Natural killer cell treated with Interleukin-12 subunit alpha and Interleukin-12 subunit beta and Interleukin-15 and Interleukin-18, amount 100 ng/mL, for 72 hours (primary cell): ENCODE measurements at regions not wholly inside any gene's neighbourhood (a gene's known extent, or its start where the extent isn't known, plus 50 kb on each side); places are given as distances from the start of the nearest gene placed in this dataset.
"Not testable (repeated sequence)": the region's sequence is repeated elsewhere in the genome, so short reads cannot be mapped to it uniquely, and the experiment has no call there.

Experiments
- ATAC-seq, 2 donors: fragments of 150-1000 bp; cut with Tn5 transposase in 1 of 2; sonication (Bioruptor Pico), chemical (Tn5 transposase) in 1 of 2; 2 replicates each; pipeline ENCODE4 v1.10.0; 2021
- DNase-seq: peaks from one replicate; pipeline ENCODE4 v3.0.0; 2022; ENCODE audit warnings: low spot score
- H3K27ac Mint-ChIP-seq, 2 donors: 1 replicate in 1 of 2; 2 replicates in 1 of 2; pipeline ENCODE4 v1.8.0; 2022; ENCODE audit warnings: mixed read lengths in 2 of 2, mild to moderate bottlenecking in 1 of 2, moderate library complexity in 1 of 2
- H3K27me3 Mint-ChIP-seq, 2 donors: 1 replicate in 1 of 2; 2 replicates in 1 of 2; pipeline ENCODE4 v1.8.0; 2022; ENCODE audit warnings: mixed read lengths in 2 of 2
- H3K36me3 Mint-ChIP-seq: one replicate; pipeline ENCODE4 v1.8.0; 2022; ENCODE audit warnings: mixed read lengths
- H3K4me1 Mint-ChIP-seq, 2 donors: 1 replicate in 1 of 2; 2 replicates in 1 of 2; pipeline ENCODE4 v1.8.0; 2022; ENCODE audit warnings: low read depth in 2 of 2, mixed read lengths in 2 of 2, mild to moderate bottlenecking in 1 of 2
- H3K4me3 Mint-ChIP-seq: one replicate; pipeline ENCODE4 v1.8.0; 2022; ENCODE audit warnings: mixed read lengths
- H3K9me3 Mint-ChIP-seq: 2 replicates; pipeline ENCODE4 v1.8.0; 2022; ENCODE audit warnings: mixed read lengths

GRCh38 chr15:81905889-81906288 is 139.9 kb downstream of the MEX3B start:
- Mint-ChIP-seq H3K9me3 (no peaks in the 10 kb centered on the region), H3K4me1 (no peaks in the 10 kb centered on the region), H3K27ac (no peak overlapping the region), H3K4me3 (no peak overlapping the region), H3K27me3 (peaks cover 8 to 19% of the 10 kb centered on the region in 2 donors), H3K36me3 (no peaks in the 10 kb centered on the region)
- ATAC-seq = no peak
- DNase-seq = no peak

DNA sequence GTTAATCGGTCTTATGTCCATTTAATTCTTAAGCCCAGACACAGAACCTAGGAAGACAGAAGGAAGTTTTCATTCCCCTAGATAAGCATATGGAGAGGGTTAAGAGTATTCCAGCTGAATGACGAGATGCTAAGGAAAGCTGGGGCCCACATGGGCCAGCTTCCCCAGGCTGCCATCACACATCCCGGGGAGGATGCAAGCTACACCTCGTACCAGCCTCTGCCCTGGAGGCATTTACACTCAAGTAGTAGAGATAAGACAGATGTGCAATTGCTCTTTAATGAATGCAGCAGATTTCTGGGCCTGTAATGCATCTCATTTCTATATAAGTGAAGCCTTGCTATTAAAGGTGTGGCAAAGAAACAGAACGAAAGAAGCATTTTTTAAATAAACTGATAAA is 144.5 kb downstream of the MEX3B start:
- Mint-ChIP-seq H3K4me3 (no peak overlapping the region), H3K9me3 (no peaks in the 10 kb centered on the region), H3K27ac (no peak overlapping the region)

GRCh38 chr15:81899730-81900129 is 146.1 kb downstream of the MEX3B start:
- Mint-ChIP-seq H3K27me3 (peaks cover 3 to 8% of the 10 kb centered on the region in 2 donors), H3K4me1 (no peaks in the 10 kb centered on the region), H3K36me3 (no peaks in the 10 kb centered on the region), H3K4me3 (no peak overlapping the region), H3K9me3 (no peaks in the 10 kb centered on the region), H3K27ac (no peak overlapping the region)
- DNase-seq = no peak
- ATAC-seq = no peak

More for the DNA sequence above, 144.5 kb downstream of the MEX3B start:
- DNase-seq (no peak), ATAC-seq (no peak)
- Mint-ChIP-seq H3K36me3 (no peaks in the 10 kb centered on the region), H3K27me3 (peaks cover 8 to 14% of the 10 kb centered on the region in 2 donors), H3K4me1 (no peaks in the 10 kb centered on the region)

DNA sequence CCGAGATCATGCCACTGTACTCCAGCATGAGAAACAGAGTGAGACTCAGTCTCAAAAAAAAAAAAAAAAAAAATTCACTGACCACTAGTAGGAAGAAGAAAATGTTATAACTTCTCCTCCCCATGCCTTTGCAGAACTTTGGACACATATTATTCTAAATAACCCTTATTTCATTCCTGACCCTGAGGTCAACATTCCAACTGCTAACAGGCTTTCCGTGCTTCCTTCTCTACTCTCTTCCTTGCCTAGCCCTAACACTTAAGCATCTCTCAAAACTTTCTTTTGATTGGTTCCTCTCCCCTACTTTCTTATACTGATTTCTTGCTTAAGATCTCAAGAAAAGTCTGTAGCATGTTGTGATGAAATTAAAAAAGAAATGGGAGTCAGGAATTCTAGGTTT is 146.8 kb downstream of the MEX3B start:
- no peak for ATAC-seq
- H3K27ac Mint-ChIP-seq = no peak overlapping the region
- DNase-seq = no peak
- H3K9me3 Mint-ChIP-seq = no peaks in the 10 kb centered on the region
- no peak overlapping the region for H3K4me3 Mint-ChIP-seq
- H3K4me1 Mint-ChIP-seq = no peaks in the 10 kb centered on the region
- peaks cover 3 to 14% of the 10 kb centered on the region in 2 donors for H3K27me3 Mint-ChIP-seq
- no peaks in the 10 kb centered on the region for H3K36me3 Mint-ChIP-seq

- H3K27ac Mint-ChIP-seq = no peak overlapping the region
- H3K4me3 Mint-ChIP-seq = no peak overlapping the region
- H3K36me3 Mint-ChIP-seq = no peaks in the 10 kb centered on the region
- H3K9me3 Mint-ChIP-seq = no peaks in the 10 kb centered on the region
- H3K27me3 Mint-ChIP-seq = peaks cover 3 to 20% of the 10 kb centered on the region in 2 donors
- ATAC-seq = no peak
- H3K4me1 Mint-ChIP-seq = no peaks in the 10 kb centered on the region
- DNase-seq = no peak
Measured at GRCh38 chr15:81897057-81897677, 148.7 kb downstream of the MEX3B start.

- ATAC-seq (no peak), DNase-seq (no peak)
- H3K27me3 Mint-ChIP-seq = peaks cover 0 to 19% of the 10 kb centered on the region in 2 donors
- no peaks in the 10 kb centered on the region for H3K36me3 Mint-ChIP-seq
- no peak overlapping the region for H3K27ac Mint-ChIP-seq
- H3K4me1 Mint-ChIP-seq = no peaks in the 10 kb centered on the region
- no peaks in the 10 kb centered on the region for H3K9me3 Mint-ChIP-seq
- no peak overlapping the region for H3K4me3 Mint-ChIP-seq
Measured at GRCh38 chr15:81896356-81896755, 149.5 kb downstream of the MEX3B start.

DNA sequence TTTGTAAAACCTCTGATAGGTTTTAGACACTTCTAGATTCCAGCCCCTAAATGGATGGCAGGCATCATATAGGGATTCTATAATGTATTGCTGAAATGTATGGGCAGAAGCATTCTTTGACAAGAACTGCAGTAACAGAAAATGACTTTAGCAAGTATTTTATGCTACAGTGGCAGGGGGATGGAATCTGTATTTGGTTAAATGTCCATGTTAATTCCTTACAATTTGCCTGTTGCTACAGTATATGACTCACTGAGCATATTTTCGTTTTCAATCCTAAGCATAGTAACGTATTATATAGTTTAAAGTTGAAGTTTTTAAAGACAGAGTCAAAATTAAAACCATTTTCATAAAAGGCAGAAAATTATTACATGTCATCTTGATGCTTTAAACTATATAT is 150.1 kb downstream of the MEX3B start:
- Mint-ChIP-seq H3K4me1 (no peaks in the 10 kb centered on the region), H3K36me3 (no peaks in the 10 kb centered on the region), H3K4me3 (no peak overlapping the region), H3K9me3 (no peaks in the 10 kb centered on the region), H3K27me3 (peaks cover 0 to 19% of the 10 kb centered on the region in 2 donors), H3K27ac (no peak overlapping the region)
- ATAC-seq (no peak), DNase-seq (no peak)

DNA sequence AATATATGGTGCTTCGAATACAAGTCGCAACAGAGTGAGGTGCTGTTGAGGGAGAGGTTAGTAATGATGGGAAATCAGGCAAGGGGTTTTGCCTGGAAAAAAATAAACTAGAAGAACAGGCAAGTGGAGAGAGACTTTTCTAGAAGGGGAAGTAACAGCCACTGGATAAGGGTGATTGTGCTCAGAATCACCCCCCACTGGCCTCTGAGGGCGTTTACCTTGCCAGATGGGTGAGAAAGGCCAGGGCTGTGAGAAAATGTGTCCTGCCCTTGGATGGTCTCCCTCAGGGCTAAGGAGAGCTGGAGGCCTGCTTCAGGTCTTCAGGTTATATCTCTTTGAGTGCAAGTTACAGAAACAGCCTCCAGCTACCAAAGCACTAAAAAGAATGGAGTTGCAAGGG is 151.8 kb downstream of the MEX3B start:
- Mint-ChIP-seq H3K9me3 (no peaks in the 10 kb centered on the region), H3K4me3 (no peak overlapping the region), H3K27me3 (peaks cover 0 to 19% of the 10 kb centered on the region in 2 donors), H3K27ac (no peak overlapping the region), H3K4me1 (no peaks in the 10 kb centered on the region), H3K36me3 (no peaks in the 10 kb centered on the region)
- ATAC-seq (no peak), DNase-seq (no peak)

DNA sequence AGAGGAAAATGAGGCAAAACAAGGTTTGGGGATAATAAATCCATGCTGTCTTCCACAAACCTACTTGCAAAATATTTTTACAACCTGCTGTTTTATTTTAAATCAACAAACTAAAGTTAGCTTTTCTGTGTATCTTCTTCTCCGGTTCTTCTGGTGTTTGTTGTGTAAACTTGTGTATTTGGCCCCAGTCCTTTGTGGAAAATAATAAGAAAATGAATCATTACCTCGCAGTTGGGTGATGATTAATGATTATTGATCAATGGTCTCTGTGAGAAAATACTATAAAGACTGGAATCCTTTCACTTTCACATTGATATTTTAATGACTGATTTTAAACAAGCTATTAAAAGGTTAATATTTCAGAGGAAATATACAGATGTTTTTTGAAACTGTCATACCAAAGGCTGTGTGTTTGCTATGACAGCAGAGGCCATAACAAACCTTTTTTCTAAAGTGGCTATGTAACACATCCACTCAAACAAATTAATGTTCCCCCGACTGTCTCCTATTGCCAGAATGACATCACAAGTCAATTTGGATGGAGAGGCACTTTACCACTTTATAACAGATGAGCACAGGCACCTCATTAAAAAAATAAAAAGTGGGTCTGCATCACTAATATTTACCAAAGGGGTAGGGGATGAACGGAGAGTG is 152.5 kb downstream of the MEX3B start:
- H3K9me3 Mint-ChIP-seq = no peaks in the 10 kb centered on the region
- no peaks in the 10 kb centered on the region for H3K36me3 Mint-ChIP-seq
- DNase-seq = no peak
- ATAC-seq = no peak
- H3K4me3 Mint-ChIP-seq = no peak overlapping the region
- H3K4me1 Mint-ChIP-seq = no peaks in the 10 kb centered on the region
- H3K27me3 Mint-ChIP-seq = peaks cover 0 to 19% of the 10 kb centered on the region in 2 donors
- no peak overlapping the region for H3K27ac Mint-ChIP-seq

DNA sequence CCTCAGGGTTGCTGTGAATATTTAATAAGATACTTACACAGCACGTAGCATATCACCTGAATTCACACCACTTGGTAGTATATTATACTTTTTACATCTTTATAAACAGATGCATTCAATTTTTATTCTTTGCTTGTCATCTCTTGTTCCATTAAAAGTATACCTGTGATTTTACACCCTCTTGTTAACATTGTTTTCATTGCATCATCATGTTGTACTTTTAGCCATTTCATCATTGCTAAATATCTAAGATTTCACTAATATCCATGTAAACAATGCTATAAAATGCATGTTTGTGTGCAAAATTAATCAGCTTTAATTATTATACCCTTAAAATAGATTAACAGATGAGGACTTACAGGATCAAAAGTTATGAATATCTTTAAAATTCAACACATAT is 155.3 kb downstream of the MEX3B start:
- H3K36me3 Mint-ChIP-seq = no peaks in the 10 kb centered on the region
- no peak for ATAC-seq
- no peaks in the 10 kb centered on the region for H3K4me1 Mint-ChIP-seq
- no peak overlapping the region for H3K4me3 Mint-ChIP-seq
- H3K27me3 Mint-ChIP-seq = peaks cover 8 to 28% of the 10 kb centered on the region in 2 donors
- DNase-seq = no peak
- H3K9me3 Mint-ChIP-seq = peaks cover 3% of the 10 kb centered on the region
- H3K27ac Mint-ChIP-seq = no peak overlapping the region

DNA sequence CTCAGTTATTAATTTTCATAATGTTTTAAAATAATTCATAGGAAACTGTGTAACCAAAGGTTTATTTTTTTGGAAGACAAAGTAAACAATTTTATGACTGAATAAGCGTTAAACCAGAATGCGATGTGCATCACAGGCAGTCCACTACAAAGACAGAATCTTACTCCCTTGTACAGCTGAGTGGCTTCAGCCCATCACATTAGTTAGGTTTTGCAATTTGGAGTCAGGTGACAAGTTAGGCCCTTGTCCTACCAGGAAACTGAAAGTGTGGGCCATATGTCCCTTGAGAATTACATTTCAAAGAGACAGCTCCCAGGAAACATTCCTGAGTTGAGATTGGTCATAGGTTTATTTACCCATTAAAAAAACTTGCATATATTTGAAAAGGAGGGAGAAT is 156.3 kb downstream of the MEX3B start:
- Mint-ChIP-seq H3K9me3 (peaks cover 3% of the 10 kb centered on the region), H3K36me3 (no peaks in the 10 kb centered on the region), H3K27ac (no peak overlapping the region), H3K4me3 (no peak overlapping the region), H3K27me3 (peaks cover 8 to 26% of the 10 kb centered on the region in 2 donors), H3K4me1 (no peaks in the 10 kb centered on the region)
- no peak for ATAC-seq
- DNase-seq = no peak

DNA sequence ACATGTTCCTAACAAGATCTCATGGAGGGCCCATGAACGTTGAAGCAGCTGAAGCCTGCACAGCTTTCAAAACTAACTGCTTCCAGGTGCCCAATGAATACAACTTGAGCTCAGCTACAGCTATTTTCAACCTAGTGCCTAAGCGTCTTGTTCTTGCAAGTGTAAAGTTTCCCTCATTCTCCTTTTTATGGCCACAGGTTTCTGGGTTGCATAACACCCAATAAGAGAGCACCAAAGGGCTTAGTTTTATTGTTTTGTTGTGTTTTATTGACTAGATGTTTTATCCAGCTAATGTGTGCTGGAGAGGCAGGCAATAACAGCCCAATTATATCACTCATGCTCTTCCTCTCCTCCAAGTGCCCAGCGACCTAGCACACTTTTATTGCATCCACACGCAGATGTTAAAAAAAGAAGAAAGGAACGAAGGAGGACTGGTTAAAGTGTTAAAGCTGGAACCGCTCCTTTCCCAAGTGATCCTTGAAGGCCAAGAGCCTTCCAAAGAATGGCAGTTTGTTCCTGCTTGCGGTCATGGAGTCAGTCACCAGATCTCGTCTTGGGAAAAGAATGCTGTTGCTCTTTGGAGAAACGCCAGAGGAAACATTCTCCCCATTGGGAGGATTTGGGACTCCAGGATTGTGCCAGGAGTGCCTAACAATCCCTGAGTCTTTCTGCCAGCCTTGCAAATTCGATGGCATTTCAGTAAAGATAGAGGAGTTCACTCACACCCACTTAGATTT is 156.9 kb downstream of the MEX3B start:
- no peak overlapping the region for H3K4me3 Mint-ChIP-seq
- H3K4me1 Mint-ChIP-seq = no peaks in the 10 kb centered on the region
- H3K9me3 Mint-ChIP-seq = peaks cover 3% of the 10 kb centered on the region
- DNase-seq (no peak), ATAC-seq (no peak)
- no peaks in the 10 kb centered on the region for H3K36me3 Mint-ChIP-seq
- no peak overlapping the region for H3K27ac Mint-ChIP-seq
- peaks cover 8 to 21% of the 10 kb centered on the region in 2 donors for H3K27me3 Mint-ChIP-seq

- Mint-ChIP-seq H3K9me3 (peaks cover 3% of the 10 kb centered on the region), H3K4me1 (no peaks in the 10 kb centered on the region), H3K27me3 (peaks cover 8 to 13% of the 10 kb centered on the region in 2 donors), H3K27ac (no peak overlapping the region), H3K36me3 (no peaks in the 10 kb centered on the region), H3K4me3 (no peak overlapping the region)
- ATAC-seq (no peak), DNase-seq (no peak)
Measured at GRCh38 chr15:81887912-81888311, 157.9 kb downstream of the MEX3B start.

DNA sequence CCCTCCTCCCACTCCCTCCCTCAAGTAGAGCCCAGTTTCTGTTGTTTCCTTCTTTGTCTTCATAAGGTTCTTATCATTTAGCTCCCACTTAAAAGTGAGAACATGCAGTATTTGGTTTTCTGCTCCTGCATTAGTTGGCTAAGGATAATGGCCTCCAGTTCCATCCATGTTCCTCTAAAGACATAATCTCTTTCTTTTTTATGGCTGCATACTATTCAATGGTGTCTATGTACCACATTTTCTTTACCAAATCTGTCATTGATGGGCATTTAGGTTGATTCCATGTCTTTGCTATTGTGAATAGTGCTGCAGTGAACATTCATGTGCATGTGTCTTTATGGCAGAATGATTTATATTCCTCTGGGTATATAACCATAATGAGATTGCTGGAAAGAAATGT is 158.6 kb downstream of the MEX3B start:
- not testable (repeated sequence) for H3K4me1 Mint-ChIP-seq, H3K4me3 Mint-ChIP-seq, H3K27ac Mint-ChIP-seq, ATAC-seq, DNase-seq, H3K36me3 Mint-ChIP-seq, H3K9me3 Mint-ChIP-seq
- peaks cover 11 to 13% of the 10 kb centered on the region in 2 donors for H3K27me3 Mint-ChIP-seq
